GM18508 (cell line): ENCODE measurements at regions not wholly inside any gene's neighbourhood (a gene's known extent, or its start where the extent isn't known, plus 50 kb on each side); places are given as distances from the start of the nearest gene placed in this dataset.
"Not testable (repeated sequence)": the region's sequence is repeated elsewhere in the genome, so short reads cannot be mapped to it uniquely, and the experiment has no call there.

ENCODE experiments used
- ATAC-seq: cut with Tn5 transposase; IDR thresholded peaks from one replicate; pipeline ENCODE4 v1.9.1; 2021; ENCODE audit warnings: moderate number of reproducible peaks; ENCODE audit not compliant: insufficient read depth, unreplicated experiment

DNA sequence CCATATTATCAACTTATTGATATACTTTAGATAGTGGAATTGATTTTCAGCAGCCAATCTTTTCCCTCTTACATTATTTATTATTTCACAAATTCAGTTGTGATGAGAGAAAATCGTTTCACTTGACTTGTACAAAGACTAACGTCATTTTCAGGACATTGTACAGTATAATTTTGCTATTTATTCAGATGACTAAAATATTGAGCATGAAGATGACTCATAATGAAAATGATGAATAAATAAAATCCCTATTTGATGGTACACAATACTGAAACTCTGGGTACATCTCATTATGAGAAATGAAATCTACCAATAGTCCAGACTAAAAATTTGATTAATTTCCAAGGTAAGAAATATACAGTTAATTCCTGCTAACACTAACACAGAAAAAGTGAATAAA is 316.4 kb downstream of the CCDC74A start:
- ATAC-seq: not testable (repeated sequence)

DNA sequence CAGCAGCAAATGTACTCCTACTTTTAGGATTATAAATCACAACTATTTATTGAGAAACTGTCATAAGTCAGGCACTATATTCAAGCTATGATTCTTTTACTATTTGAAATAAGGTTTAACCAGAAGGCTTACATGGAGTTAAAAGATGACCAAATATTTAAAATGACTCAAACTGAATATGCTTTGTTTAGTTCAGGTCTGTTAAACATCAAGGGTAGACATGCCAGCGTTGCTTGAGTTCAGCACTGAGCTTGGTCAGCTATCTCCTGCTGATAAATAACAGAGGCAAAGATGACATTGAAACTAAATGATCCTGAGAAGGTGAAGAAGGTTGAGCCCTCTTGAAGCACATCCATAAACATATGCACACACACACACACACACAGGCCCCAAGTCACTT is 305.6 kb downstream of the ANKRD30BL start:
- ATAC-seq: not testable (repeated sequence)

DNA sequence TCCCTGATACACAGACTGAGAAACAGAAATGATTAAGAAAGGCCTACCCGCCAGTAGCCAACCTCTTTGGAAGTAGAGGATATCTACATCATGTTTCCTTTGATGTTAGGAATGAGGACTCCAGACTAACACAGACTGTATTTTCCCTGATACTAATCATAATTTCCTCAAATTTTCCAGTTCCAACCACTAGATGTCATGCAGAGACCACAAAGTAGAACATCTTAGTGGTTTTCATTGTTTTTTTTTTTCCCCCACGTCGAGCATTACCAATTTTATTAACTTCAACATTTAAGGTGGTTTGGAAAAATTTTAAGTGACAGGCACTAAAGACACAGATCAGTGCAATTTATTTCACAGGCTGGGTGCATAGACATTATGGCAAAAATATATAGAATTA is 303.6 kb downstream of the ANKRD30BL start:
- not testable (repeated sequence) for ATAC-seq
